ENCODE measurements at regions not wholly inside any gene's neighbourhood (a gene's known extent, or its start where the extent isn't known, plus 50 kb on each side); places are given as distances from the start of the nearest gene placed in this dataset.
"Not testable (repeated sequence)": the region's sequence is repeated elsewhere in the genome, so short reads cannot be mapped to it uniquely, and the experiment has no call there.

- not testable (repeated sequence) for DNase-seq
Observed at GRCh38 chr9:39674437-39675210, 319.2 kb downstream of the SPATA31A1 start.

GRCh38 chr9:39675211-39675553 lies 319.7 kb downstream of the SPATA31A1 start:
- not testable (repeated sequence) for DNase-seq

- not testable (repeated sequence) for DNase-seq
Observed at GRCh38 chr9:39678534-39679263, 323.2 kb downstream of the SPATA31A1 start.

GRCh38 chr9:39680694-39681401 lies 325.4 kb downstream of the SPATA31A1 start:
- DNase-seq: not testable (repeated sequence)

- not testable (repeated sequence) for DNase-seq
Observed at GRCh38 chr9:39728862-39729261, 373.4 kb downstream of the SPATA31A1 start.

- not testable (repeated sequence) for DNase-seq
Observed at GRCh38 chr9:39744898-39745297, 389.4 kb downstream of the SPATA31A1 start.

- DNase-seq: not testable (repeated sequence)
Observed at GRCh38 chr9:39775570-39775969, 420.1 kb downstream of the SPATA31A1 start.

- peak in 1 of 5 experiments; percentile 31 for DNase-seq
Observed at GRCh38 chr9:39791356-39791755, 435.9 kb downstream of the SPATA31A1 start.

GRCh38 chr9:39797935-39798334 lies 442.5 kb downstream of the SPATA31A1 start:
- not testable (repeated sequence) for DNase-seq

- not testable (repeated sequence) for DNase-seq
Observed at GRCh38 chr9:39799252-39799651, 443.8 kb downstream of the SPATA31A1 start.

- DNase-seq: not testable (repeated sequence)
Observed at GRCh38 chr9:39802561-39802960, 447.1 kb downstream of the SPATA31A1 start.

GRCh38 chr9:39809401-39810226 lies 454.1 kb downstream of the SPATA31A1 start:
- peak; percentile 14 to 72 (median 36) for DNase-seq

- not testable (repeated sequence) for DNase-seq
Observed at GRCh38 chr9:39810401-39810800, 454.9 kb downstream of the SPATA31A1 start.

GRCh38 chr9:39811615-39812014 lies 456.1 kb downstream of the SPATA31A1 start:
- DNase-seq: not testable (repeated sequence)

- DNase-seq: not testable (repeated sequence)
Observed at GRCh38 chr9:39828457-39828856, 473.0 kb downstream of the SPATA31A1 start.
